ENCODE measurements at regions not wholly inside any gene's neighbourhood (a gene's known extent, or its start where the extent isn't known, plus 50 kb on each side); places are given as distances from the start of the nearest gene placed in this dataset.

GRCh38 chr4:107388736-107389274, 331.2 kb downstream of the PAPSS1 start:
- H3K27ac ChIP-seq, result no peak overlapping the region
- no peak for TF ChIP-seq CTCF (conservative IDR thresholded peaks at IDR 0.05)

- TF ChIP-seq CTCF (conservative IDR thresholded peaks at IDR 0.05), result peak; percentile 47
- H3K27ac ChIP-seq, result no peak overlapping the region
These were observed 339.1 kb downstream of the PAPSS1 start for GRCh38 chr4:107380836-107381438.

GRCh38 chr4:107380190-107380589, 339.8 kb downstream of the PAPSS1 start:
- TF ChIP-seq CTCF (conservative IDR thresholded peaks at IDR 0.05), result no peak
- no peak overlapping the region for H3K27ac ChIP-seq

GRCh38 chr4:107379054-107379869, 340.8 kb downstream of the PAPSS1 start:
- H3K27ac ChIP-seq, result no peak overlapping the region
- TF ChIP-seq CTCF (conservative IDR thresholded peaks at IDR 0.05), result peak; percentile 39

- peak overlapping the region; percentile 15; the same call in 1 of the 2 replicates for H3K27ac ChIP-seq
- TF ChIP-seq CTCF (conservative IDR thresholded peaks at IDR 0.05), result no peak
These were observed 340.2 kb upstream of the DKK2 start for GRCh38 chr4:107376293-107376692.

- no peak for TF ChIP-seq CTCF (conservative IDR thresholded peaks at IDR 0.05)
- H3K27ac ChIP-seq, result no peak overlapping the region
These were observed 330.8 kb upstream of the DKK2 start for GRCh38 chr4:107366900-107367299.

GRCh38 chr4:107366016-107366735, 330.1 kb upstream of the DKK2 start:
- H3K27ac ChIP-seq, result no peak overlapping the region
- TF ChIP-seq CTCF (conservative IDR thresholded peaks at IDR 0.05), result no peak
